GM19351 (cell line): ENCODE measurements at regions not wholly inside any gene's neighbourhood (a gene's known extent, or its start where the extent isn't known, plus 50 kb on each side); places are given as distances from the start of the nearest gene placed in this dataset.
"Not testable (repeated sequence)": the region's sequence is repeated elsewhere in the genome, so short reads cannot be mapped to it uniquely, and the experiment has no call there.

Source experiments
- ATAC-seq: cut with Tn5 transposase; IDR thresholded peaks from one replicate; pipeline ENCODE4 v1.9.1; 2021; ENCODE audit warnings: mild to moderate bottlenecking, moderate library complexity; ENCODE audit not compliant: unreplicated experiment

GRCh38 chr3:24545887-24546286 lies 51.2 kb upstream of the THRB start:
- no peak for ATAC-seq

- ATAC-seq = no peak
These were observed 53.6 kb upstream of the THRB start for GRCh38 chr3:24548278-24548677.

- no peak for ATAC-seq
These were observed 55.9 kb upstream of the THRB start for GRCh38 chr3:24550588-24550987.

- ATAC-seq = no peak
These were observed 57.0 kb upstream of the THRB start for GRCh38 chr3:24551626-24552025.

GRCh38 chr3:24562895-24563294 lies 68.2 kb upstream of the THRB start:
- ATAC-seq = peak; percentile 87

- ATAC-seq = no peak
These were observed 70.4 kb upstream of the THRB start for GRCh38 chr3:24565053-24565452.

- no peak for ATAC-seq
These were observed 71.0 kb upstream of the THRB start for GRCh38 chr3:24565656-24566055.

- no peak for ATAC-seq
These were observed 72.3 kb upstream of the THRB start for GRCh38 chr3:24566927-24567326.

GRCh38 chr3:24572409-24572808 lies 77.8 kb upstream of the THRB start:
- ATAC-seq = not testable (repeated sequence)

GRCh38 chr3:24573576-24573975 lies 78.9 kb upstream of the THRB start:
- ATAC-seq = no peak

GRCh38 chr3:24578324-24578723 lies 83.7 kb upstream of the THRB start:
- no peak for ATAC-seq

GRCh38 chr3:24578951-24579421 lies 84.3 kb upstream of the THRB start:
- no peak for ATAC-seq

- no peak for ATAC-seq
These were observed 88.1 kb upstream of the THRB start for GRCh38 chr3:24582431-24583403.

- ATAC-seq = no peak
These were observed 92.3 kb upstream of the THRB start for GRCh38 chr3:24586920-24587319.

GRCh38 chr3:24588629-24589512 lies 94.2 kb upstream of the THRB start:
- no peak for ATAC-seq

- ATAC-seq = no peak
These were observed 94.8 kb upstream of the THRB start for GRCh38 chr3:24589513-24589851.

GRCh38 chr3:24589931-24590880 lies 95.6 kb upstream of the THRB start:
- ATAC-seq = no peak

- ATAC-seq = no peak
These were observed 96.5 kb upstream of the THRB start for GRCh38 chr3:24591191-24591590.

- ATAC-seq = no peak
These were observed 97.3 kb upstream of the THRB start for GRCh38 chr3:24591661-24592555.

- ATAC-seq = no peak
These were observed 99.5 kb upstream of the THRB start for GRCh38 chr3:24594161-24594560.
